Hepatocyte (in vitro differentiated cells): ENCODE measurements at regions not wholly inside any gene's neighbourhood (a gene's known extent, or its start where the extent isn't known, plus 50 kb on each side); places are given as distances from the start of the nearest gene placed in this dataset.

Experiments used
- EZH2 ChIP-seq: fragments of 200-600 bp; sonication (generic); IDR thresholded peaks from 2 replicates; pipeline ENCODE4 v1.6.1; 2016; ENCODE audit warnings: antibody characterized with exemption, mild to moderate bottlenecking, borderline replicate concordance
- TF ChIP-seq, protein P1 (sequence below): fragments of 200-600 bp; sonication (generic); IDR thresholded peaks from 2 replicates; pipeline ENCODE4 v1.5.1; 2016; ENCODE audit warnings: antibody characterized with exemption, mild to moderate bottlenecking; ENCODE audit not compliant: poor library complexity

DNA sequence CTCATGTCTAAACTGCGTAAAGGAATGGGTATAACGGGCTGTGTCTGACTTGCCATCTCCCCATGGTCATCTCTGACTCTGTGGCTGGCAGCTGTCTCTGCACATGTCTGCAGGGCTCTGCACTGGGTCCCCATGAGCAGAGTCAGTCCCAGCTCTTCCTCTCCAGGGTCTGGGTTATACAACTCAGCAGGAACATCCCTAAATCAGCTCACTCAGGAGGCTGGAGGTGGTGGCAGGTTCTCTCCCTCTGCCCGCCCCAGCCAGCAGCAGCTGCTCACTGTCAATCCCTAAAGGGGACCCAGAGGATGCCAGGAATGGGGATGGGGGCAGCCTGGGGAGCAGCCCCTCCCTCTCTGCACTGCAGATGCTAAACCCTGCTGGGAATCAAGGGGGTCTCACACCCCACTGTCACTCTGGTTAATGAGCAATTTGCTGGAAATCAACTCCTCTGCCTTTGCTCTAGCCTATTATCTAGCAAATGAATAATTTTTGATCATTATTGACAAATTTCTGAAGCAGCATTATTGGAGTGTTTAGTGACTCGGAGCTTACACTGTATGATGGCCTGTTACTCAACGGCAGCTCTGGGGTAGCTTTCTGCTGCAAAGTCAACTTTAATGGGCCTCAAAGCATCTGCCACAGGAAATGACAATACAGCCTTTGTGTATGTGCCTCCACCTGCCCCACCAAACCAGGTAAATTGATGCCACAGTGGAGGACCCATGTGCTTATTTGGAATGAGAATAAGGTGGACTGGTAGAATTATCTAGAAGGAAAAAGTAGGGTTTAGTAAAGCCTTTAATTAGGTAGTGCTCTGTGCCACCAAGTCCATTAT, 55.7 kb upstream of the SHANK2 start:
- TF ChIP-seq EZH2 = no peak
- TF ChIP-seq, protein P1, sequence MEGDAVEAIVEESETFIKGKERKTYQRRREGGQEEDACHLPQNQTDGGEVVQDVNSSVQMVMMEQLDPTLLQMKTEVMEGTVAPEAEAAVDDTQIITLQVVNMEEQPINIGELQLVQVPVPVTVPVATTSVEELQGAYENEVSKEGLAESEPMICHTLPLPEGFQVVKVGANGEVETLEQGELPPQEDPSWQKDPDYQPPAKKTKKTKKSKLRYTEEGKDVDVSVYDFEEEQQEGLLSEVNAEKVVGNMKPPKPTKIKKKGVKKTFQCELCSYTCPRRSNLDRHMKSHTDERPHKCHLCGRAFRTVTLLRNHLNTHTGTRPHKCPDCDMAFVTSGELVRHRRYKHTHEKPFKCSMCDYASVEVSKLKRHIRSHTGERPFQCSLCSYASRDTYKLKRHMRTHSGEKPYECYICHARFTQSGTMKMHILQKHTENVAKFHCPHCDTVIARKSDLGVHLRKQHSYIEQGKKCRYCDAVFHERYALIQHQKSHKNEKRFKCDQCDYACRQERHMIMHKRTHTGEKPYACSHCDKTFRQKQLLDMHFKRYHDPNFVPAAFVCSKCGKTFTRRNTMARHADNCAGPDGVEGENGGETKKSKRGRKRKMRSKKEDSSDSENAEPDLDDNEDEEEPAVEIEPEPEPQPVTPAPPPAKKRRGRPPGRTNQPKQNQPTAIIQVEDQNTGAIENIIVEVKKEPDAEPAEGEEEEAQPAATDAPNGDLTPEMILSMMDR = no peak
